Middle frontal gyrus (tissue), 1 donor: ENCODE measurements at regions not wholly inside any gene's neighbourhood (a gene's known extent, or its start where the extent isn't known, plus 50 kb on each side); places are given as distances from the start of the nearest gene placed in this dataset.
"Not testable (repeated sequence)": the region's sequence is repeated elsewhere in the genome, so short reads cannot be mapped to it uniquely, and the experiment has no call there.

Source experiments
- DNase-seq: peaks from one replicate; pipeline ENCODE4 v3.0.0-alpha.2; 2015; ENCODE audit warnings: low spot score; ENCODE audit errors: extremely low spot score

- no peak for DNase-seq
Measured at GRCh38 chr1:10910681-10911489, 101.6 kb upstream of the TARDBP start.

- no peak for DNase-seq
Measured at GRCh38 chr1:10911490-10912166, 100.8 kb upstream of the TARDBP start.

GRCh38 chr1:10912441-10912840, 100.0 kb upstream of the TARDBP start:
- no peak for DNase-seq

- no peak for DNase-seq
Measured at GRCh38 chr1:10914056-10914455, 98.4 kb upstream of the TARDBP start.

GRCh38 chr1:10915594-10915993, 96.9 kb upstream of the TARDBP start:
- no peak for DNase-seq

GRCh38 chr1:10916311-10916710, 96.1 kb upstream of the TARDBP start:
- no peak for DNase-seq

- DNase-seq: no peak
Measured at GRCh38 chr1:10916991-10917390, 95.5 kb upstream of the TARDBP start.

GRCh38 chr1:10917513-10918454, 94.7 kb upstream of the TARDBP start:
- DNase-seq: no peak

- DNase-seq: no peak
Measured at GRCh38 chr1:10918531-10918930, 93.9 kb upstream of the TARDBP start.

GRCh38 chr1:10920063-10920626, 92.3 kb upstream of the TARDBP start:
- no peak for DNase-seq

- not testable (repeated sequence) for DNase-seq
Measured at GRCh38 chr1:10922315-10923060, 90.0 kb upstream of the TARDBP start.

- no peak for DNase-seq
Measured at GRCh38 chr1:10924030-10924429, 88.4 kb upstream of the TARDBP start.

- DNase-seq: no peak
Measured at GRCh38 chr1:10928654-10929053, 83.8 kb upstream of the TARDBP start.

GRCh38 chr1:10932088-10932487, 80.4 kb upstream of the TARDBP start:
- no peak for DNase-seq

GRCh38 chr1:10934150-10934818, 78.2 kb upstream of the TARDBP start:
- DNase-seq: no peak

GRCh38 chr1:10935246-10935645, 77.2 kb upstream of the TARDBP start:
- DNase-seq: no peak

GRCh38 chr1:10935724-10936123, 76.7 kb upstream of the TARDBP start:
- DNase-seq: no peak

- DNase-seq: no peak
Measured at GRCh38 chr1:10936998-10937901, 75.2 kb upstream of the TARDBP start.
